KMS-11 (cell line): ENCODE measurements at regions not wholly inside any gene's neighbourhood (a gene's known extent, or its start where the extent isn't known, plus 50 kb on each side); places are given as distances from the start of the nearest gene placed in this dataset.

Source experiments
- H2AFZ ChIP-seq: fragments of 200-600 bp; sonication (generic); 2 replicates; pipeline ENCODE4 v1.6.1; 2016; ENCODE audit warnings: antibody characterized with exemption, mixed run types, low read depth
- H3K27ac ChIP-seq: fragments of 200-600 bp; sonication (generic); 2 replicates; pipeline ENCODE4 v1.6.1; 2016; ENCODE audit warnings: mild to moderate bottlenecking, mixed run types
- H3K27me3 ChIP-seq: fragments of 200-600 bp; sonication (generic); 2 replicates; pipeline ENCODE4 v1.6.1; 2017; ENCODE audit warnings: mild to moderate bottlenecking, low read depth, mixed run types, moderate library complexity; ENCODE audit not compliant: insufficient read depth
- H3K36me3 ChIP-seq: fragments of 200-600 bp; sonication (generic); 2 replicates; pipeline ENCODE4 v1.6.1; 2017; ENCODE audit warnings: mild to moderate bottlenecking, mixed run types; ENCODE audit not compliant: insufficient read depth
- H3K4me1 ChIP-seq: fragments of 200-600 bp; sonication (generic); 2 replicates; pipeline ENCODE4 v1.6.1; 2016; ENCODE audit warnings: mild to moderate bottlenecking, low read depth, mixed run types; ENCODE audit not compliant: poor library complexity, severe bottlenecking
- H3K4me2 ChIP-seq: fragments of 200-600 bp; sonication (generic); 2 replicates; pipeline ENCODE4 v1.7.0; 2016; ENCODE audit warnings: mild to moderate bottlenecking, mixed run types
- H3K4me3 ChIP-seq: fragments of 200-600 bp; sonication (generic); IDR thresholded peaks from 2 replicates; pipeline ENCODE4 v1.6.1; 2017; ENCODE audit warnings: low read depth, low read length, mixed read lengths; ENCODE audit not compliant: insufficient read depth
- H3K79me2 ChIP-seq: fragments of 200-600 bp; sonication (generic); 2 replicates; pipeline ENCODE4 v1.6.1; 2016; ENCODE audit warnings: low read depth, mixed run types; ENCODE audit not compliant: insufficient read depth
- H3K9ac ChIP-seq: fragments of 200-600 bp; sonication (generic); 2 replicates; pipeline ENCODE4 v1.6.1; 2016; ENCODE audit warnings: mild to moderate bottlenecking, mixed run types
- H4K20me1 ChIP-seq: fragments of 200-600 bp; sonication (generic); 2 replicates; pipeline ENCODE4 v1.6.1; 2016; ENCODE audit warnings: mild to moderate bottlenecking, mixed run types; ENCODE audit not compliant: insufficient read depth
- TF ChIP-seq, protein P1 (sequence below): fragments of 200-600 bp; sonication (generic); conservative IDR thresholded peaks from 2 replicates; pipeline ENCODE4 v1.6.1; 2017; ENCODE audit warnings: low read depth, mild to moderate bottlenecking, antibody characterized with exemption, low read length, moderate library complexity, mixed read lengths

- no peak overlapping the region for H3K4me2 ChIP-seq
- H3K4me3 ChIP-seq: no peak overlapping the region
- no peaks in the 10 kb centered on the region for H3K79me2 ChIP-seq
- H4K20me1 ChIP-seq: no peaks in the 10 kb centered on the region
- no peaks in the 10 kb centered on the region for H3K27me3 ChIP-seq
- H3K27ac ChIP-seq: no peak overlapping the region
- H3K9ac ChIP-seq: no peak overlapping the region
- no peaks in the 10 kb centered on the region for H3K4me1 ChIP-seq
- TF ChIP-seq, protein P1, sequence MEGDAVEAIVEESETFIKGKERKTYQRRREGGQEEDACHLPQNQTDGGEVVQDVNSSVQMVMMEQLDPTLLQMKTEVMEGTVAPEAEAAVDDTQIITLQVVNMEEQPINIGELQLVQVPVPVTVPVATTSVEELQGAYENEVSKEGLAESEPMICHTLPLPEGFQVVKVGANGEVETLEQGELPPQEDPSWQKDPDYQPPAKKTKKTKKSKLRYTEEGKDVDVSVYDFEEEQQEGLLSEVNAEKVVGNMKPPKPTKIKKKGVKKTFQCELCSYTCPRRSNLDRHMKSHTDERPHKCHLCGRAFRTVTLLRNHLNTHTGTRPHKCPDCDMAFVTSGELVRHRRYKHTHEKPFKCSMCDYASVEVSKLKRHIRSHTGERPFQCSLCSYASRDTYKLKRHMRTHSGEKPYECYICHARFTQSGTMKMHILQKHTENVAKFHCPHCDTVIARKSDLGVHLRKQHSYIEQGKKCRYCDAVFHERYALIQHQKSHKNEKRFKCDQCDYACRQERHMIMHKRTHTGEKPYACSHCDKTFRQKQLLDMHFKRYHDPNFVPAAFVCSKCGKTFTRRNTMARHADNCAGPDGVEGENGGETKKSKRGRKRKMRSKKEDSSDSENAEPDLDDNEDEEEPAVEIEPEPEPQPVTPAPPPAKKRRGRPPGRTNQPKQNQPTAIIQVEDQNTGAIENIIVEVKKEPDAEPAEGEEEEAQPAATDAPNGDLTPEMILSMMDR: no peak
- H3K36me3 ChIP-seq: no peaks in the 10 kb centered on the region
- H2AFZ ChIP-seq: no peak overlapping the region
These were observed 296.7 kb upstream of the GNAI1 start for GRCh38 chr7:79837915-79838314.

DNA sequence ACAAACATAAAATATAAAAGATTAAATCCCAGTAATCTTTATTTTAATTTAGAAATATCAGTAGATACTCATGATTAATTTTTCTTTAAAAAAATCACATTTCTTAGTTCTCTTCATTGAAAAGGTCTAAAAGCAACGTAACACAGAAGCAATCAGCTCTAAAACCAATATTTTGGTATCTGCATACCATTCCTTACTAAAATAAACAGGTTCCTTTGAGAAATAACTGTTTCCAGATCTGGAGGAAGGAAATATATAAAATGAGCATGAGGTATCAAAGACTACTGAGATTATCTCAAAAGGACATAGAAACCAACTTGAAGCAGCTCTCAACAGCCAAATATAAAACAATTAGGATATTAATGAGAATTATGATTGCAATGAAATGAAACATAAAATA is 301.0 kb upstream of the GNAI1 start:
- Histone ChIP-seq H3K27ac (no peak overlapping the region), H2AFZ (no peak overlapping the region), H3K79me2 (no peaks in the 10 kb centered on the region), H3K4me1 (no peaks in the 10 kb centered on the region), H3K4me2 (no peak overlapping the region), H3K27me3 (no peaks in the 10 kb centered on the region), H3K4me3 (no peak overlapping the region), H3K36me3 (no peaks in the 10 kb centered on the region; the same call in 1 of the 2 replicates), H3K9ac (no peak overlapping the region), H4K20me1 (no peaks in the 10 kb centered on the region)
- TF ChIP-seq, protein P1: no peak

DNA sequence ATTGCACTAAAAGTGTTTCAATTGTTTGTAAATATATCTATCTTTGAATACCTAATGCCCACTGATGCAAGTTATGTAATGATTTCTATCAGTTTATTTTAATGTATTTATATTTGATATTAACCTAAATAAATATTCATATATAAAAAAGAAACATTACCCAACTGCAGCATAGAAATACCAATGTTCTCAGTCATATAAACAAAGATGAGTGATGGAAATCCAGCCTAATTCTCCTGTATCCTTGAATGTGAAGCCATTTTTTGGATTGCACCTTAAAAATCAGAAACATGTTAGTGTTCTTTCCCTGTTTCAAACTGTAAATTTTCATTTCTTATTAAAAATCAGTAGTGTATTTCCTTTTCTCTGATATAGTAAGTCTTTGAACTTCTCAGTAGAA is 305.8 kb upstream of the GNAI1 start:
- H3K4me1 ChIP-seq: no peaks in the 10 kb centered on the region
- H3K9ac ChIP-seq: no peak overlapping the region
- no peaks in the 10 kb centered on the region; the same call in 1 of the 2 replicates for H3K36me3 ChIP-seq
- H3K4me3 ChIP-seq: no peak overlapping the region
- H4K20me1 ChIP-seq: no peaks in the 10 kb centered on the region
- H3K79me2 ChIP-seq: no peaks in the 10 kb centered on the region
- H3K27me3 ChIP-seq: no peaks in the 10 kb centered on the region
- H2AFZ ChIP-seq: no peak overlapping the region
- no peak overlapping the region for H3K4me2 ChIP-seq
- no peak overlapping the region for H3K27ac ChIP-seq
- TF ChIP-seq, protein P1: no peak

GRCh38 chr7:79823246-79823951 is 311.2 kb upstream of the GNAI1 start:
- H3K79me2 ChIP-seq: no peaks in the 10 kb centered on the region
- H2AFZ ChIP-seq: no peak overlapping the region
- H3K27ac ChIP-seq: no peak overlapping the region
- no peak overlapping the region for H3K4me3 ChIP-seq
- no peaks in the 10 kb centered on the region for H3K27me3 ChIP-seq
- H3K36me3 ChIP-seq: no peaks in the 10 kb centered on the region
- H3K4me2 ChIP-seq: no peak overlapping the region
- no peak overlapping the region for H3K9ac ChIP-seq
- no peaks in the 10 kb centered on the region for H4K20me1 ChIP-seq
- H3K4me1 ChIP-seq: no peaks in the 10 kb centered on the region
- TF ChIP-seq, protein P1: no peak
